ENCODE measurements at regions not wholly inside any gene's neighbourhood (a gene's known extent, or its start where the extent isn't known, plus 50 kb on each side); places are given as distances from the start of the nearest gene placed in this dataset.

DNA sequence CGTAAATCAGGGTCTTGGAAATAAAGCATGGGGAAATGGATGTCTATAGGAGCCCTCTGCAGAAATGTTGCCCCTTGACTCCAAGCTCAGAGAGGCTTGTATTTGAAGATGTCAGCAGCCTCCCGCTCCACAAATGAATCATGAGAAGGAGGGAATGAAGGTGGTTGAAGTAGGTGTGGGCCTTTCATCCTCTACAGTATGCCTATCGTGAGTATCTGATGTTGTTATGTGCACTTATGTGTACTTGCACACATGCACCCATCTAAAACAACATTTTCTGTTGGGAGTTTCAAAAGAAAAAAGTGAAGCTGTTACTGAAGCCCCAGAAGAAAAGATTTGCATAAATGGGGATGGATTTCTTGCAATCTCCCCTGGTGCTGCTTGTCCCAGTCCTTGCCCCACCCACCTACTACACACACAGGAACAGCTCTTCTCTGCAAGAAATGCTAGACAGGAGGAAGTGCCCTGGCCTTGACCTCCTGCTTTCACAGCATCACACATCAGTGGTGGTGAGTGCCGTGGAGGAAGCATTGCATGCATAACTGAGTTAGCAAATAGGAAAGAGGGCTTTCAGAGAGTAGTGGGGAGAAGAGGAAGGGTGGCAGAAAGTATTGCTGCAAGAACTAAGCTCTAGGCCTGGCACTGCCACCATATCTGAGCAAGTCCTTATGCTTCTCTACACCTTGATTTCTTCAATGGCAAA lies 156.1 kb downstream of the SNX18 start:
- peaks cover 3% of the 10 kb centered on the region for H3K9me3 Mint-ChIP-seq
- H3K27ac Mint-ChIP-seq, result peak overlapping the region; percentile 16
- ChIA-PET POLR2A (interaction anchor here (0.5 to 1.5 kb wide), 9 partner anchors 15 to 171 kb away, joined by 3 to 9 read pairs (median 4); no protein-coding TSS in a partner anchor), CTCF (interaction anchor here (1.0 to 2.3 kb wide), 4 partner anchors 92 to 171 kb away, joined by 3 to 8 read pairs (median 6); partner anchors contain the start of gene SNX18)
- intact Hi-C loops (cut with micrococcal nuclease), result loop anchor here (1.0 to 5.0 kb wide), 5 partner anchors 15 to 99 kb away; no protein-coding TSS in a partner anchor
- no peak overlapping the region for H3K4me3 Mint-ChIP-seq
- TF ChIP-seq, protein P1, sequence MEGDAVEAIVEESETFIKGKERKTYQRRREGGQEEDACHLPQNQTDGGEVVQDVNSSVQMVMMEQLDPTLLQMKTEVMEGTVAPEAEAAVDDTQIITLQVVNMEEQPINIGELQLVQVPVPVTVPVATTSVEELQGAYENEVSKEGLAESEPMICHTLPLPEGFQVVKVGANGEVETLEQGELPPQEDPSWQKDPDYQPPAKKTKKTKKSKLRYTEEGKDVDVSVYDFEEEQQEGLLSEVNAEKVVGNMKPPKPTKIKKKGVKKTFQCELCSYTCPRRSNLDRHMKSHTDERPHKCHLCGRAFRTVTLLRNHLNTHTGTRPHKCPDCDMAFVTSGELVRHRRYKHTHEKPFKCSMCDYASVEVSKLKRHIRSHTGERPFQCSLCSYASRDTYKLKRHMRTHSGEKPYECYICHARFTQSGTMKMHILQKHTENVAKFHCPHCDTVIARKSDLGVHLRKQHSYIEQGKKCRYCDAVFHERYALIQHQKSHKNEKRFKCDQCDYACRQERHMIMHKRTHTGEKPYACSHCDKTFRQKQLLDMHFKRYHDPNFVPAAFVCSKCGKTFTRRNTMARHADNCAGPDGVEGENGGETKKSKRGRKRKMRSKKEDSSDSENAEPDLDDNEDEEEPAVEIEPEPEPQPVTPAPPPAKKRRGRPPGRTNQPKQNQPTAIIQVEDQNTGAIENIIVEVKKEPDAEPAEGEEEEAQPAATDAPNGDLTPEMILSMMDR (IDR thresholded peaks at IDR 0.05), result no peak
- H3K27me3 Mint-ChIP-seq, result no peaks in the 10 kb centered on the region
- DNase-seq (peak; percentile 29), ATAC-seq (ENCODE audit: low read depth) (peak; percentile 90)
- H3K4me1 Mint-ChIP-seq, result peaks cover 80% of the 10 kb centered on the region
- no peaks in the 10 kb centered on the region for H3K36me3 Mint-ChIP-seq (ENCODE audit: low read depth)

DNA sequence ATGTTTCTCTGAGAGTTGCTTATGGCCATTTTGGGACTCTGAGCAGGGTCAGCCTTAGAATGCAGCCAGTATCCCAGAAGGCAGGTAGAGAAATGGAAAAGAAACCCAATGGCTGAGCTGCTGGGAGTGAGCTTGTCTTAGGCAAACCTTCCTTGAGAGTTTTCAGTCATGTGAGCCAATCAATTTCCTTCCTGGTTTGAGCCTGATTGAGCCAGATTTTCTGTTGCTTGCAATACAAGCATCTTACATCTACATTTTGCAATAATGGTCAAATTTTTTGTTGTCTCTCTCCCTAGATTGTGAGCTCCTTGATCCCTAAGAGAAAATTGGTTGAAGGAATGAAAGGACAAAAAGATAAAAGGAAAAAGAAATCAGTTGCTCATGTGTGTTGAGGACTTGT lies 155.3 kb downstream of the SNX18 start:
- ATAC-seq (ENCODE audit: low read depth), result no peak

DNA sequence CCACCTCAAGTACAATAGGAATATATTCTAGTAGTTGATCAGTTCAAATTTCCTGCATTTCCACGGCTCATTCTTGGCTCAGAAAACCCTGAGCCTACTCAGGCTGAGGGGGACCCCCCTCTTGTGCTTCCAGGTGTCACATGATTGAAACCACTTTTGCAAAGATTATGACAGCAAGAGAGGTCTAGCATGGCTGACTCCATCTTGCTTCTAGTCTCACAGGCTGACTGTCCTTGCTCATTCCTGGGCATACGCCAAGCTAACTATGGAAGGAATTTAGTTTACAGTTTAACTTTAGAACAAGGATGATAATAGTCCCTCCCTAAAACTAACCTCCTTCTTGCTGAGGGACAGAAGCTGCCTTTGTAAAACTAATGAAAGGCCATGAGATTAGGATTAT lies 154.1 kb downstream of the SNX18 start:
- H3K9me3 Mint-ChIP-seq, result peaks cover 11% of the 10 kb centered on the region
- no peaks in the 10 kb centered on the region for H3K27me3 Mint-ChIP-seq
- H3K36me3 Mint-ChIP-seq (ENCODE audit: low read depth), result no peaks in the 10 kb centered on the region
- POLR2A ChIA-PET, result interaction anchor here (1.0 kb wide), 1 partner anchor 61 kb away, joined by 4 read pairs; no protein-coding TSS in a partner anchor
- TF ChIP-seq, protein P1 (IDR thresholded peaks at IDR 0.05), result no peak
- ATAC-seq (ENCODE audit: low read depth), result no peak
- CTCF ChIA-PET, result no interaction called here
- H3K27ac Mint-ChIP-seq, result peak overlapping the region; percentile 69
- H3K4me3 Mint-ChIP-seq, result no peak overlapping the region
- no peak for DNase-seq
- H3K4me1 Mint-ChIP-seq, result peaks cover 78% of the 10 kb centered on the region
- intact Hi-C loops (cut with micrococcal nuclease), result loop anchor here (5.0 kb wide), 2 partner anchors 81 to 101 kb away; no protein-coding TSS in a partner anchor

More for the DNA sequence above, 155.3 kb downstream of the SNX18 start:
- H3K4me3 Mint-ChIP-seq, result no peak overlapping the region
- ChIA-PET CTCF (interaction anchor here (1.3 to 2.3 kb wide), 3 partner anchors 155 to 172 kb away, joined by 5 to 8 read pairs (median 8); partner anchors contain the start of gene SNX18), POLR2A (interaction anchor here (1.5 kb wide), 2 partner anchors 81 to 154 kb away, joined by 4 read pairs; no protein-coding TSS in a partner anchor)
- H3K27me3 Mint-ChIP-seq, result no peaks in the 10 kb centered on the region
- no peaks in the 10 kb centered on the region for H3K36me3 Mint-ChIP-seq (ENCODE audit: low read depth)
- peaks cover 83% of the 10 kb centered on the region for H3K4me1 Mint-ChIP-seq
- peak overlapping the region; percentile 66 for H3K27ac Mint-ChIP-seq
- DNase-seq, result no peak
- H3K9me3 Mint-ChIP-seq, result peaks cover 11% of the 10 kb centered on the region
- intact Hi-C loops (cut with micrococcal nuclease), result loop anchor here (5.0 kb wide), 2 partner anchors 79 to 99 kb away; no protein-coding TSS in a partner anchor
- TF ChIP-seq, protein P1 (IDR thresholded peaks at IDR 0.05), result no peak

DNA sequence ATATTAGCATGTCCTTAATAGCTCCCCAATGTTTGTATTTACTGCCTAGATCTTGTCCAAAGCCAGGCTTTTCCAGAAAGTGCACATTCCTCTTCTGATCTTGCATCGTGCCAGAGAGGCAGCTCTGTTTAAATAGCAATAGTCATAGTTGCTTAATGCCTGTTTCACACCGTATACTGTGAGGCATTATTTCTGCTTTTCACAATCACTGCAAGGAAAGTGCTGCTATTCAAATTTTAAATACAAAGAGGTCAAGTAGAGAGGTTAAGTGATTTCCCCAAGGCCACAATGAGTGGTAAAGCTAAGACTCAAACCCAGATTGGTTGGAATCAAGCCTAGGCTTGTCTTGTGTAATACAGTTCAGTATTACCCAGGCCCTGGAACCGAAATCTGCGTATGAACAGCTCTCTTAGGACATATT lies 153.6 kb downstream of the SNX18 start:
- Mint-ChIP-seq H3K27me3 (no peaks in the 10 kb centered on the region), H3K9me3 (peaks cover 11% of the 10 kb centered on the region), H3K4me3 (no peak overlapping the region), H3K36me3 (ENCODE audit: low read depth) (no peaks in the 10 kb centered on the region), H3K27ac (peak overlapping the region; percentile 69), H3K4me1 (peaks cover 73% of the 10 kb centered on the region)
- DNase-seq, result no peak
- TF ChIP-seq, protein P1 (IDR thresholded peaks at IDR 0.05), result no peak
- ATAC-seq (ENCODE audit: low read depth), result peak; percentile 23
- intact Hi-C loops (cut with micrococcal nuclease), result loop anchor here (5.0 kb wide), 2 partner anchors 81 to 101 kb away; no protein-coding TSS in a partner anchor
- ChIA-PET CTCF (interaction anchor here (0.8 kb wide), 1 partner anchor 196 kb away, joined by 3 read pairs; no protein-coding TSS in a partner anchor), POLR2A (interaction anchor here (0.8 to 1.0 kb wide), 2 partner anchors 25 to 60 kb away, joined by 4 read pairs; no protein-coding TSS in a partner anchor)

DNA sequence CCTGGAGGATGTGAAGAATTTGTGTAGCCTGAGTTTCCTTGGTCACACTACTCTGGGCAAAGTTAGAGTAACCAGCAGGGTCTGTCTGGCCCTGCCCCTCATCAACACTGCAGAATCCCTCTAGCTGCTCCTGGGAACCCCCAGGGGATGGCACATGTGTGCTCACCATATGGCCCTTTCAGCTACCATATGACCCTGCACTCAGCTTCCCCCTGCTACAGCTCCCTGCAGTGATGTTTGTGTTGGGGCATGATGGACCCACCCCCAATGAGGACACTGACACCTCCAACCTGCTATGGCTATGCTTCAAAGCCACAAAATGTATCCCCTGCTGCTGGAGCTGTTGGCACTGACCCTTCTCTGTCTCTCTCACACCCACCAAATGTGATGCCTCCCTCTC lies 152.7 kb downstream of the SNX18 start:
- H3K36me3 Mint-ChIP-seq (ENCODE audit: low read depth), result no peaks in the 10 kb centered on the region
- ChIA-PET POLR2A (interaction anchor here (1.0 kb wide), 1 partner anchor 11 kb away, joined by 3 read pairs; no protein-coding TSS in a partner anchor), CTCF (interaction anchor here (0.8 kb wide), 1 partner anchor 197 kb away, joined by 3 read pairs; no protein-coding TSS in a partner anchor)

More for the DNA sequence above, 152.7 kb downstream of the SNX18 start:
- intact Hi-C loops (cut with micrococcal nuclease), result loop anchor here (5.0 kb wide), 2 partner anchors 82 to 102 kb away; no protein-coding TSS in a partner anchor
- Mint-ChIP-seq H3K9me3 (peaks cover 11% of the 10 kb centered on the region), H3K27ac (peak overlapping the region; percentile 47), H3K4me1 (peaks cover 66% of the 10 kb centered on the region), H3K27me3 (no peaks in the 10 kb centered on the region), H3K4me3 (peak overlapping the region; percentile 39)
- TF ChIP-seq, protein P1 (IDR thresholded peaks at IDR 0.05), result no peak
- DNase-seq, result no peak
- ATAC-seq (ENCODE audit: low read depth), result no peak

All from activated B cell treated with CpG ODN at 0.5 μM for 24 hours (primary cell).